T-cell (primary cell): ENCODE measurements at regions not wholly inside any gene's neighbourhood (a gene's known extent, or its start where the extent isn't known, plus 50 kb on each side); places are given as distances from the start of the nearest gene placed in this dataset.

ENCODE experiments used
- ATAC-seq, 4 experiments: fragments of 200-7000 bp in 3 of 4; fragments of 150-1000 bp in 1 of 4; cut with Tn5 transposase; replicated peaks in 1 of 4; 1 replicate in 3 of 4; 2 replicates in 1 of 4; pipeline ENCODE4 v1.10.0; 2021; ENCODE audit warnings: moderate library complexity in 3 of 4, mild to moderate bottlenecking in 2 of 4, moderate number of reproducible peaks in 1 of 4
- CTCF ChIA-PET, 2 donors: fragments of 300-600 bp; sonication (Branson Sonifier 250); formaldehyde crosslinking; loops; one replicate each; lab custom pipeline; 2022; ENCODE audit warnings: antibody characterized with exemption in 2 of 2; lab: Charles Lee
- POLR2A ChIA-PET, 2 donors: fragments of 300-600 bp; sonication (Branson Sonifier 250); formaldehyde crosslinking; loops; one replicate each; lab custom pipeline; 2022; ENCODE audit warnings: antibody characterized with exemption in 2 of 2; lab: Charles Lee
- DNase-seq, 35 experiments: peaks; one replicate each; pipeline versions ENCODE4 v3.0.0 to v3.0.0-alpha.2; 2013 to 2023
- H3K27ac ChIP-seq: one replicate; pipeline ENCODE4 v1.5.1; 2013; ENCODE audit warnings: low read length
- H3K27me3 ChIP-seq, 2 experiments: replicated peaks in 1 of 2; 1 replicate in 1 of 2; 2 replicates in 1 of 2; pipeline versions ENCODE4 v1.6.1 to v1.7.0; 2013; ENCODE audit warnings: low read length in 1 of 2, mixed read lengths in 1 of 2; ENCODE audit not compliant: control insufficient read depth in 2 of 2, insufficient read depth in 2 of 2; ENCODE audit errors: extremely low read depth in 1 of 2
- H3K36me3 ChIP-seq, 2 donors: 1 replicate in 1 of 2; 2 replicates in 1 of 2; pipeline versions ENCODE4 v1.6.1 to v1.7.0; 2013; ENCODE audit warnings: low read length in 1 of 2; ENCODE audit not compliant: control insufficient read depth in 2 of 2, insufficient read depth in 1 of 2; ENCODE audit errors: extremely low read depth in 1 of 2
- H3K4me1 ChIP-seq, 2 experiments: 1 replicate in 1 of 2; 2 replicates in 1 of 2; pipeline versions ENCODE4 v1.6.1 to v1.7.0; 2013; ENCODE audit warnings: low read length in 2 of 2, mixed read lengths in 1 of 2; ENCODE audit not compliant: insufficient read depth in 2 of 2, control insufficient read depth in 1 of 2; ENCODE audit errors: extremely low read depth in 1 of 2
- H3K4me3 ChIP-seq, 2 donors: 1 replicate in 1 of 2; 2 replicates in 1 of 2; pipeline versions ENCODE4 v1.5.1 to v1.7.0; 2013; ENCODE audit warnings: mild to moderate bottlenecking in 2 of 2, low read length in 1 of 2, moderate library complexity in 1 of 2; ENCODE audit not compliant: control insufficient read depth in 1 of 2; ENCODE audit errors: extremely low read depth in 1 of 2
- H3K9me3 ChIP-seq: 2 replicates; pipeline ENCODE4 v1.7.0; 2013
- H3K27ac Mint-ChIP-seq, 2 donors: one replicate each; pipeline ENCODE4 v1.8.0; 2020 to 2021; ENCODE audit warnings: mild to moderate bottlenecking in 2 of 2, mixed read lengths in 2 of 2
- H3K27me3 Mint-ChIP-seq, 2 donors: one replicate each; pipeline ENCODE4 v1.8.0; 2021 to 2022; ENCODE audit warnings: mixed read lengths in 2 of 2
- H3K36me3 Mint-ChIP-seq: one replicate; pipeline ENCODE4 v1.8.0; 2021; ENCODE audit warnings: mixed read lengths
- H3K4me1 Mint-ChIP-seq, 3 donors: one replicate each; pipeline ENCODE4 v1.8.0; 2020 to 2022; ENCODE audit warnings: mixed read lengths in 3 of 3, mild to moderate bottlenecking in 1 of 3
- H3K4me3 Mint-ChIP-seq, 3 donors: one replicate each; pipeline ENCODE4 v1.8.0; 2020 to 2022; ENCODE audit warnings: mild to moderate bottlenecking in 3 of 3, mixed read lengths in 3 of 3, moderate library complexity in 3 of 3
- H3K9me3 Mint-ChIP-seq, 3 donors: one replicate each; pipeline ENCODE4 v1.8.0; 2020 to 2022; ENCODE audit warnings: mixed read lengths in 3 of 3
- WGBS: methylation state at CpG from one replicate; pipeline ENCODE4 v1.1.5; 2013; ENCODE audit warnings: missing lambda C conversion rate; ENCODE audit not compliant: insufficient coverage; 5-methylcytosine and 5-hydroxymethylcytosine counted together

DNA sequence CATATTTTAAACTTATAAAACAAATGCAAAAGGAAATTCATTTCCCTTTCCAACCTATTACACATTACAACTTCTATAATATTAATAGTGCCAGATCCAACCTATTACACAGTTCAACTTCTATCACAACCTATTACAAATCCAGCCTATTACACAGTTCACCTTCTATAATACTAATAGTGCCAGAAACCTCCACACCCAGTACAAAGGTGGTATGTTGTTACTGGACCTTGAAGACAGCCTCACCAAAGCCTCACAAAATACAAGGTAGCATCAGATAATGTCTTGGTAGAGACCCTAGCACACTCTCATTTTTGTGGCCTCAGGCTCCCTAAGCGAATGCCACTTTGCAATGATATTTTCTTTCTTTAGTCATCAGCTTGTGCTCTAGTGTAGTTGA is 68.7 kb upstream of the PELI2 start:
- H3K4me3 Mint-ChIP-seq: no peak overlapping the region
- DNase-seq: no peak
- no peaks in the 10 kb centered on the region for H3K36me3 Mint-ChIP-seq
- no CpG with 5 or more reads among the region's 1 CpG for WGBS
- Histone ChIP-seq H3K4me1 (no peaks in the 10 kb centered on the region), H3K27ac (no peak overlapping the region), H3K36me3 (no peaks in the 10 kb centered on the region), H3K27me3 (no peaks in the 10 kb centered on the region), H3K9me3 (no peaks in the 10 kb centered on the region), H3K4me3 (no peak overlapping the region)
- POLR2A ChIA-PET: no interaction called here
- ATAC-seq: no peak
- no peaks in the 10 kb centered on the region for H3K9me3 Mint-ChIP-seq
- no peaks in the 10 kb centered on the region for H3K4me1 Mint-ChIP-seq
- peaks cover 2 to 3% of the 10 kb centered on the region in 2 donors for H3K27me3 Mint-ChIP-seq
- CTCF ChIA-PET: no interaction called here
- H3K27ac Mint-ChIP-seq: no peak overlapping the region

DNA sequence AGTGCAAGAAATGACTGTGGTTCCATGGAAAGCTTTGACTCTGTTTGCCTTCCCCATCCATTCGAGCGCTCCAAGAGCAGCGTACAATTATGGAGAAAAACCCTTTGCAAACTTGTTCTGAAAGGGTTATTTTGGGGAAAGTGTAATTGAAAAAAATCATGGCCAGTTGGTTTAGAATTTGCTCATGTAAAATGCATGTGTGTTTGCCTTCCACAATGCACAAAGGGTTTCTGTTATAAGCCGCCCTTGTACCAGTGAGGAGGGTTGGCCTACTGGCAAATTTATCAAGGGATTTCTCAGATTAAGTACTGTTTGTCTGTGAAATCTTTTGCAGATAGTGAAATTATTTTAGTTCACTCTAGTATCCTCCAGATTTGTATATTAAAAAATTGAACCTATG is 62.7 kb upstream of the PELI2 start:
- no peak overlapping the region for H3K4me3 ChIP-seq
- no peaks in the 10 kb centered on the region for H3K36me3 ChIP-seq
- DNase-seq (no peak), ATAC-seq (no peak)
- no peak overlapping the region for H3K27ac Mint-ChIP-seq
- WGBS: no CpG with 5 or more reads among the region's 4 CpGs
- H3K4me1 Mint-ChIP-seq: no peaks in the 10 kb centered on the region
- H3K9me3 Mint-ChIP-seq: no peaks in the 10 kb centered on the region
- H3K4me3 Mint-ChIP-seq: no peak overlapping the region
- CTCF ChIA-PET: no interaction called here
- H3K27ac ChIP-seq: no peak overlapping the region
- no peaks in the 10 kb centered on the region for H3K36me3 Mint-ChIP-seq
- peaks cover 4 to 19% of the 10 kb centered on the region in 2 donors for H3K27me3 Mint-ChIP-seq
- H3K9me3 ChIP-seq: no peaks in the 10 kb centered on the region
- H3K27me3 ChIP-seq: peaks cover 4% of the 10 kb centered on the region in 2 experiments
- no peaks in the 10 kb centered on the region for H3K4me1 ChIP-seq
- POLR2A ChIA-PET: no interaction called here

DNA sequence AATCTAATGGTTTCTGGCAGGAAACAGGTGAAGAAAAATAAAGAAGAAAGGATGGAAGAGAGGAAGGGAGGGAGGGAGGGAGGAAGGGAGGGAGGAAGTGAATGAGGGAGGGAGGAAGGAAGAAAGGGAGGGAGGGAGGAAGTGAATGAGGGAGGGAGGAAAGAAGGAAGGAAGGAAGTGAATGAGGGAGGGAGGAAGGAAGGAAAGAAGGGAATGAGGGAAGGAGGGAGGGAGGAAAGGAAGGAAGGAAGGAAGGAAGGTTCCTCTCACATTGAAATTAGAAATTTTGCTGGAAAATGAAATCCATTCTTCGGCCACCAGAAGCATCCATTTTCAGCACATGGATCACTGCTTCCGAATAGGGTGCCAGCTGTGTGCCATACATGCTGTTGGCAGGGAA is 62.2 kb upstream of the PELI2 start:
- no peak overlapping the region for H3K27ac ChIP-seq
- H3K4me1 Mint-ChIP-seq: no peaks in the 10 kb centered on the region
- ChIA-PET POLR2A (no interaction called here), CTCF (interaction anchor here (0.6 to 0.9 kb wide), 2 partner anchors 16 to 1145 kb away, joined by 3 to 4 read pairs; no protein-coding TSS in a partner anchor)
- H3K36me3 ChIP-seq: no peaks in the 10 kb centered on the region
- peaks cover 7 to 23% of the 10 kb centered on the region in 2 donors for H3K27me3 Mint-ChIP-seq
- H3K4me3 ChIP-seq: no peak overlapping the region
- H3K4me1 ChIP-seq: no peaks in the 10 kb centered on the region
- no CpG with 5 or more reads among the region's 2 CpGs for WGBS
- H3K9me3 Mint-ChIP-seq: no peaks in the 10 kb centered on the region
- DNase-seq (no peak), ATAC-seq (no peak)
- no peaks in the 10 kb centered on the region for H3K9me3 ChIP-seq
- no peak overlapping the region for H3K27ac Mint-ChIP-seq
- no peaks in the 10 kb centered on the region for H3K36me3 Mint-ChIP-seq
- no peak overlapping the region for H3K4me3 Mint-ChIP-seq
- H3K27me3 ChIP-seq: peaks cover 4% of the 10 kb centered on the region in 2 experiments

DNA sequence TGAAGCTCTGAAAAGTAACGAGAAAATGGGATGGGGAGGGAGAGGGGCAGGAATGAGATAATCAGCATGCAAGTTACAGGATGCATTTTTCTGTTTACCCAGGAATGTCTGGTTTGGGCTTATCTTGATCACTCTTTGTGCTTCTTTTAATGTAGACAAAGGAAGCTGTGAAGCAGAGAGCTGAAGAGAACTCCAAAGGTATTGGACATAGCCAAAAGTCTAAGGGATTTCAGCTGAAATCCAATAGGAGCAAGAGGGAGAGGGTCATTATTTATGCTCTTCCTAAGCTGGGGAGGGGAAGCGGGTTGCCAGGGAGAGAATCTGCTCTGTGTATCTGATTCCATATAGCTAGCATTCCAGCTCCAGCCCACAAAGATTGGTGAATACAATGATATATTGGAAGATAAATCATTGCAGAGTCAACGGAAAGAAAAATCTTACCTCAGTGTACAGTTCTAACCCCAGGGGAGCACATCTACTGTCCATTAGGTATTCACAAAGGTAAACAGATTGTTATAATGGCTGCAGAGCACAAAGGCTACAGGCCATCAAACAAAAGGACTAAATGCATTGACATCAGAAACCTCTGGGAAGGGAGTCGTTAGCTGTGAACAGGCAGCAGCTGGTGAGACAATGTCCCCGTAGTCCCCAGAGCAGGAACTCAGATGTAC is 61.0 kb upstream of the PELI2 start:
- no peaks in the 10 kb centered on the region for H3K36me3 Mint-ChIP-seq
- WGBS: 86% methylated on average over 2 of the region's 5 CpGs
- H3K36me3 ChIP-seq: no peaks in the 10 kb centered on the region
- no peaks in the 10 kb centered on the region for H3K4me1 Mint-ChIP-seq
- no peak overlapping the region for H3K27ac Mint-ChIP-seq
- H3K4me1 ChIP-seq: no peaks in the 10 kb centered on the region
- no peaks in the 10 kb centered on the region for H3K9me3 Mint-ChIP-seq
- H3K4me3 ChIP-seq: no peak overlapping the region
- CTCF ChIA-PET: no interaction called here
- H3K4me3 Mint-ChIP-seq: no peak overlapping the region
- POLR2A ChIA-PET: interaction anchor here (0.5 to 0.6 kb wide), 2 partner anchors 22 to 78 kb away, joined by 4 to 5 read pairs; no protein-coding TSS in a partner anchor
- H3K9me3 ChIP-seq: no peaks in the 10 kb centered on the region
- peaks cover 8 to 24% of the 10 kb centered on the region in 2 donors for H3K27me3 Mint-ChIP-seq
- peaks cover 4% of the 10 kb centered on the region in 2 experiments for H3K27me3 ChIP-seq
- no peak for DNase-seq
- no peak for ATAC-seq
- no peak overlapping the region for H3K27ac ChIP-seq

DNA sequence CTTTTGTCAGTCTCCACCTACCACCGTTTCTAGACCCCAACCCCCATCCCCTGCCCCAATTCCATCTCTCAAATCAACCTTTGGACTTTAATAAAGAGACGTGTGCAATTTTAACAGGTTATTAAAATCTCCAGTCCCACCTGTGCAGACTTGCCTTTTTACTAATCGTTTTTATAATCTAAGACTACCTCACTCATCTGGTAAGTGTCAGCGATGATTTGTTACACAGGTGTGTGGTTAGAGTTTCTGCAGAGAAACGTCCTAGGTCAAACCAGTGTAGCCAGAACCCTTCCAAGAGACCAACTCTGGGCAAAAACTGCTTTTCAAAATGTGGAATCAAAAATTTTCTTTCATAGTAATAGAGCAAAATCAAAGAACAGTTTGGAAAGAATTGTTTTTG is 60.4 kb upstream of the PELI2 start:
- no peak overlapping the region for H3K27ac Mint-ChIP-seq
- no peaks in the 10 kb centered on the region for H3K36me3 ChIP-seq
- ATAC-seq: no peak
- POLR2A ChIA-PET: no interaction called here
- no peaks in the 10 kb centered on the region for H3K9me3 ChIP-seq
- no peak overlapping the region for H3K4me3 Mint-ChIP-seq
- H3K27ac ChIP-seq: no peak overlapping the region
- no CpG with 5 or more reads among the region's 5 CpGs for WGBS
- H3K27me3 ChIP-seq: peaks cover 4% of the 10 kb centered on the region in 2 experiments
- no peak for DNase-seq
- no peaks in the 10 kb centered on the region for H3K4me1 Mint-ChIP-seq
- no peaks in the 10 kb centered on the region for H3K4me1 ChIP-seq
- H3K36me3 Mint-ChIP-seq: no peaks in the 10 kb centered on the region
- CTCF ChIA-PET: interaction anchor here in 1 of 2 donors (0.6 kb wide), 1 partner anchor 115 kb away, joined by 5 read pairs; no protein-coding TSS in a partner anchor
- H3K4me3 ChIP-seq: no peak overlapping the region
- H3K9me3 Mint-ChIP-seq: no peaks in the 10 kb centered on the region
- H3K27me3 Mint-ChIP-seq: peaks cover 8 to 24% of the 10 kb centered on the region in 2 donors

DNA sequence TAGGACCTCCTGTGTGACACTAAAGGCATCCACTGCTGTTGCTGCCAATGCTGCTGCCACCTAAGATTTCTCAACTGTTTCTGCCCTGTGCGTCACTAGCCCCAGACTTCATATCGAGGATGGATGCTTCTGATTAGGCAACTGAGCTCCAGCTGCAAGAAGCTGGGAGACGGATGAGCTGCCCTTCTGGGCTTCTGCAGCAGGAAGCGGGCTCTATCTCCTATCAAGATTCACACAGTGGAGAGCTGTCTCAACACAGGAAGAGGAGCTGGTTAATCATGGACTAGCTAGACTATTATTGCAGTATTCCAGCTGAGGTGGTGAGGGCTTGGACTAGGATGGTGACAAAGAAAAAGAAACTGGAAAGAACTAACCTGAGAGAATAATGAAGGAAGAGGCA is 59.2 kb upstream of the PELI2 start:
- no peaks in the 10 kb centered on the region for H3K4me1 ChIP-seq
- WGBS: 85% methylated on average over 3 of the region's 4 CpGs
- H3K4me3 ChIP-seq: no peak overlapping the region
- no peaks in the 10 kb centered on the region for H3K9me3 ChIP-seq
- no peak for DNase-seq
- CTCF ChIA-PET: no interaction called here
- Mint-ChIP-seq H3K27me3 (peaks cover 8 to 24% of the 10 kb centered on the region in 2 donors), H3K27ac (no peak overlapping the region), H3K4me1 (no peaks in the 10 kb centered on the region), H3K36me3 (no peaks in the 10 kb centered on the region), H3K9me3 (no peaks in the 10 kb centered on the region), H3K4me3 (no peak overlapping the region)
- no peaks in the 10 kb centered on the region for H3K36me3 ChIP-seq
- ATAC-seq: no peak
- POLR2A ChIA-PET: no interaction called here
- H3K27ac ChIP-seq: no peak overlapping the region
- peaks cover 4 to 7% of the 10 kb centered on the region in 2 experiments for H3K27me3 ChIP-seq
